ENCODE measurements at regions not wholly inside any gene's neighbourhood (a gene's known extent, or its start where the extent isn't known, plus 50 kb on each side); places are given as distances from the start of the nearest gene placed in this dataset.
"Not testable (repeated sequence)": the region's sequence is repeated elsewhere in the genome, so short reads cannot be mapped to it uniquely, and the experiment has no call there.

- TF ChIP-seq, protein P1, sequence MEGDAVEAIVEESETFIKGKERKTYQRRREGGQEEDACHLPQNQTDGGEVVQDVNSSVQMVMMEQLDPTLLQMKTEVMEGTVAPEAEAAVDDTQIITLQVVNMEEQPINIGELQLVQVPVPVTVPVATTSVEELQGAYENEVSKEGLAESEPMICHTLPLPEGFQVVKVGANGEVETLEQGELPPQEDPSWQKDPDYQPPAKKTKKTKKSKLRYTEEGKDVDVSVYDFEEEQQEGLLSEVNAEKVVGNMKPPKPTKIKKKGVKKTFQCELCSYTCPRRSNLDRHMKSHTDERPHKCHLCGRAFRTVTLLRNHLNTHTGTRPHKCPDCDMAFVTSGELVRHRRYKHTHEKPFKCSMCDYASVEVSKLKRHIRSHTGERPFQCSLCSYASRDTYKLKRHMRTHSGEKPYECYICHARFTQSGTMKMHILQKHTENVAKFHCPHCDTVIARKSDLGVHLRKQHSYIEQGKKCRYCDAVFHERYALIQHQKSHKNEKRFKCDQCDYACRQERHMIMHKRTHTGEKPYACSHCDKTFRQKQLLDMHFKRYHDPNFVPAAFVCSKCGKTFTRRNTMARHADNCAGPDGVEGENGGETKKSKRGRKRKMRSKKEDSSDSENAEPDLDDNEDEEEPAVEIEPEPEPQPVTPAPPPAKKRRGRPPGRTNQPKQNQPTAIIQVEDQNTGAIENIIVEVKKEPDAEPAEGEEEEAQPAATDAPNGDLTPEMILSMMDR (IDR thresholded peaks at IDR 0.05; ENCODE audit: low read depth, low read length): no peak
- DNase-seq (ENCODE audit: extremely low read depth, low read depth): no peak
These were observed 189.0 kb upstream of the CCDC54 start for GRCh38 chr3:107188262-107188661.

- TF ChIP-seq, protein P1 (IDR thresholded peaks at IDR 0.05; ENCODE audit: low read depth, low read length): no peak
- DNase-seq (ENCODE audit: extremely low read depth, low read depth): no peak
These were observed 188.0 kb upstream of the CCDC54 start for GRCh38 chr3:107189158-107189791.

DNA sequence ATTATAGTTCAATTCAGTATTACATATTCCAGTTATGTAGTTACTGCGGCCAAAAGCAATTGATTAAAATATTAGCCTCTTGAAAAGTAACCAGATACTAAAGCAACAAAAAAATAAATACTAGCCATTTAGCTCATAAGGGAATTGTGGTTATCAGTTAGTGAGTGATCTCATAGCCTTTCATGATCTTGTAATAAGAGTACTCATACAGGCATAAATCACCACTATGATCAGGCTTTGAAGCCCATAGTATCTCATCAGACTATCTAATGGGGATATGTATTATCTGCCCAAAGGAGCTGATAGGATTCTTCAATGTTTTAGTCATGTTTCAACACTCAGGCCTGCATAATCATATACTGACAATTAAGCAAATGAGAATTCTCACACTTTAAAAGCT, 184.1 kb upstream of the CCDC54 start:
- no peak for DNase-seq (ENCODE audit: extremely low read depth, low read depth)
- TF ChIP-seq, protein P1 (IDR thresholded peaks at IDR 0.05; ENCODE audit: low read depth, low read length): no peak

DNA sequence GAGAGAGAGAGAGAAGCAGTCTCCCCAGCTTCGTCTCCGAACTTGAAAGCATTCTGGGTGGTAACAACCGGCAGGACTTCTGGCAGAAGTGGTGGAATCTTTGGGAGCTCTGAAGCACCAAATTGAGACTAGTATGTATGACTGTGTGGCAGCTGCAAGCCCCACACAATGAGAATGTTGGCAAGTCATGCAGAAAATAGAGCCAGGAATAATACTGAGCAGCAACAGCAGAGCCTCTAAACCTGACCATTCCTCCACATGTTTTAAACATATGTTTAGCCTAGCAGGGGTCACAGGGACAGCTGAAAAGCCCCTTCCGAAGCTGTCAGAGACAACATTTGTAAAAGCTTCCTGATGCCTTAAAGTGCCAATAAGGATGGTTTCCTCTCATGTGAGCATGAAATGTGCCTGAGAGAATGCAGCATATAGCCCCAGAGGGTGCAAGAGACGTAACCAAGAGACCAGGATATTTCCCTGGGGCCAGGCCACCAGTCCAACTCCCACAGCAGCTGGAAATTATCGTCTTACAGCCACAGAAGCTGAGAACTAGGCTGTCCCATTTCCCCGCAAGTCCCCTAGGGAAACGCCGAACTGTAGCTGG, 178.6 kb upstream of the CCDC54 start:
- no peak for DNase-seq (ENCODE audit: extremely low read depth, low read depth)
- TF ChIP-seq, protein P1 (IDR thresholded peaks at IDR 0.05; ENCODE audit: low read depth, low read length): no peak

GRCh38 chr3:107201146-107201545, 176.1 kb upstream of the CCDC54 start:
- DNase-seq (ENCODE audit: extremely low read depth, low read depth): no peak
- TF ChIP-seq, protein P1 (IDR thresholded peaks at IDR 0.05; ENCODE audit: low read depth, low read length): no peak

- not testable (repeated sequence) for DNase-seq (ENCODE audit: extremely low read depth, low read depth)
These were observed 174.4 kb upstream of the CCDC54 start for GRCh38 chr3:107202885-107203284.

GRCh38 chr3:107204121-107204520, 173.1 kb upstream of the CCDC54 start:
- TF ChIP-seq, protein P1 (IDR thresholded peaks at IDR 0.05; ENCODE audit: low read depth, low read length): no peak
- no peak for DNase-seq (ENCODE audit: extremely low read depth, low read depth)

DNA sequence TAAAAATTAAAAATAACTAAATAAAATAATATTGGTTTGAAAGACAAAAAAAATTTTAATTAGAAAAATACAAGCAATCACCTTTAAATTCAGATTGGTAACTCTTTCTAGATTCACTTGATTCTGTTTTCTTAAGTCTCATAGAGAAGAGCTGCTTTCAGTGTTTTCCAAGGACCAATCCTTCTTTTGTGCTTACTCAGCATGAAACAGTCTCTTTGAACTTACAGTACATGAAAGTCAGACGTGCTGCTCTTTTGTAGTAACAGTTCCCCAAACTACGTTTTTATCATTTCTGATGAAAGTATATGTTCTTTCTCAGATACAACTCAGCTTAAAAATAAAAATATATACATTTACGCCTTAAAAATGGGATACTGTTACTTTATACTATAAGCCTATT, 171.9 kb upstream of the CCDC54 start:
- DNase-seq (ENCODE audit: extremely low read depth, low read depth): no peak
- TF ChIP-seq, protein P1 (IDR thresholded peaks at IDR 0.05; ENCODE audit: low read depth, low read length): no peak
